GM23338 (cell line): ENCODE measurements at regions not wholly inside any gene's neighbourhood (a gene's known extent, or its start where the extent isn't known, plus 50 kb on each side); places are given as distances from the start of the nearest gene placed in this dataset.

ENCODE experiments used
- ATAC-seq: fragments of 200-7000 bp; cut with Tn5 transposase; 3 replicates; pipeline ENCODE4 v1.9.1; 2020
- DNase-seq: peaks from one replicate; pipeline ENCODE4 v3.0.0-alpha.2; 2015; ENCODE audit warnings: low spot score
- H2AFZ ChIP-seq: fragments of 200-600 bp; sonication (generic); 2 replicates; pipeline ENCODE4 v1.8.0; 2016; ENCODE audit warnings: antibody characterized with exemption, mild to moderate bottlenecking, moderate library complexity
- H3F3A ChIP-seq: fragments of 200-600 bp; sonication (generic); replicated peaks from 2 replicates; pipeline ENCODE4 v1.8.0; 2017; ENCODE audit warnings: antibody characterized with exemption, mixed run types, low read depth
- H3K27ac ChIP-seq: fragments of 200-600 bp; sonication (generic); 2 replicates; pipeline ENCODE4 v1.6.1; 2016; ENCODE audit warnings: low read depth
- H3K27me3 ChIP-seq: fragments of 200-600 bp; sonication (generic); 2 replicates; pipeline ENCODE4 v1.8.0; 2016; ENCODE audit warnings: mild to moderate bottlenecking, mixed run types, moderate library complexity; ENCODE audit not compliant: insufficient read depth
- H3K36me3 ChIP-seq: fragments of 200-600 bp; sonication (generic); 2 replicates; pipeline ENCODE4 v1.8.0; 2016; ENCODE audit warnings: mild to moderate bottlenecking; ENCODE audit not compliant: insufficient read depth
- H3K4me1 ChIP-seq: fragments of 200-600 bp; sonication (generic); 2 replicates; pipeline ENCODE4 v1.8.0; 2016; ENCODE audit warnings: mild to moderate bottlenecking, moderate library complexity; ENCODE audit not compliant: insufficient read depth
- H3K4me2 ChIP-seq: fragments of 200-600 bp; sonication (generic); 2 replicates; pipeline ENCODE4 v1.7.1; 2017; ENCODE audit warnings: mixed run types
- H3K4me3 ChIP-seq: fragments of 200-600 bp; sonication (generic); 2 replicates; pipeline ENCODE4 v1.6.1; 2016; ENCODE audit warnings: mixed run types
- H3K79me2 ChIP-seq: fragments of 200-600 bp; sonication (generic); replicated peaks from 2 replicates; pipeline ENCODE4 v1.8.0; 2017; ENCODE audit warnings: mild to moderate bottlenecking; ENCODE audit not compliant: insufficient read depth
- H3K9me2 ChIP-seq: fragments of 200-600 bp; sonication (generic); 2 replicates; pipeline ENCODE4 v1.8.0; 2017; ENCODE audit not compliant: insufficient read depth
- H4K20me1 ChIP-seq: fragments of 200-600 bp; sonication (generic); replicated peaks from 2 replicates; pipeline ENCODE4 v1.8.0; 2017; ENCODE audit warnings: mild to moderate bottlenecking; ENCODE audit not compliant: insufficient read depth
- H3K27ac Mint-ChIP-seq: 2 replicates; pipeline ENCODE4 v1.8.0; 2020; ENCODE audit warnings: inconsistent platforms, mild to moderate bottlenecking, moderate library complexity, mixed read lengths
- H3K27me3 Mint-ChIP-seq: 3 replicates; pipeline ENCODE4 v1.8.0; 2022; ENCODE audit warnings: low read depth, mild to moderate bottlenecking, moderate library complexity, mixed read lengths, inconsistent platforms; ENCODE audit not compliant: insufficient read depth, poor library complexity
- H3K36me3 Mint-ChIP-seq: 3 replicates; pipeline ENCODE4 v1.8.0; 2021; ENCODE audit warnings: low read depth, mild to moderate bottlenecking, inconsistent platforms, moderate library complexity, mixed read lengths
- H3K4me1 Mint-ChIP-seq: 3 replicates; pipeline ENCODE4 v1.8.0; 2020; ENCODE audit warnings: mild to moderate bottlenecking, inconsistent platforms, mixed read lengths
- H3K4me3 Mint-ChIP-seq: 3 replicates; pipeline ENCODE4 v1.8.0; 2021; ENCODE audit warnings: moderate library complexity, mild to moderate bottlenecking, inconsistent platforms, mixed read lengths
- H3K9me3 Mint-ChIP-seq: 3 replicates; pipeline ENCODE4 v1.8.0; 2020; ENCODE audit warnings: moderate library complexity, mild to moderate bottlenecking, inconsistent platforms, mixed read lengths
- CREB1 ChIP-seq: fragments of 250-450 bp; sonication (Bioruptor Pico); IDR thresholded peaks from 2 replicates; pipeline ENCODE4 v1.5.0; 2020; ENCODE audit warnings: low read depth, mild to moderate bottlenecking, moderate library complexity
- EZH2 ChIP-seq: fragments of 200-600 bp; sonication (generic); IDR thresholded peaks from one replicate; pipeline ENCODE4 v1.8.0; 2017; ENCODE audit warnings: antibody characterized with exemption, mild to moderate bottlenecking, low read depth; ENCODE audit not compliant: unreplicated experiment
- EZH2phosphoT487 ChIP-seq: fragments of 200-600 bp; sonication (generic); IDR thresholded peaks from one replicate; pipeline ENCODE4 v1.8.1; 2018; ENCODE audit warnings: antibody characterized with exemption; ENCODE audit not compliant: unreplicated experiment
- JUNB ChIP-seq: IDR thresholded peaks from one replicate; pipeline ENCODE4 v1.6.1; 2016; ENCODE audit warnings: antibody characterized with exemption; ENCODE audit not compliant: unreplicated experiment
- NANOG ChIP-seq: IDR thresholded peaks from 2 replicates; pipeline ENCODE4 v1.6.1; 2016; ENCODE audit warnings: antibody characterized with exemption, borderline replicate concordance
- POLR2AphosphoS5 ChIP-seq: IDR thresholded peaks from 2 replicates; pipeline ENCODE4 v1.6.1; 2016; ENCODE audit warnings: antibody characterized with exemption, low read depth
- STAT1 ChIP-seq: IDR thresholded peaks from one replicate; pipeline ENCODE4 v1.6.1; 2016; ENCODE audit warnings: antibody characterized with exemption; ENCODE audit not compliant: unreplicated experiment
- ZNF114 ChIP-seq: fragments of 250-450 bp; sonication (Bioruptor Pico); IDR thresholded peaks from 2 replicates; pipeline ENCODE4 v1.5.0; 2020; ENCODE audit warnings: mild to moderate bottlenecking, moderate library complexity
- ZNF331 ChIP-seq: fragments of 250-450 bp; sonication (Bioruptor Pico); IDR thresholded peaks from 2 replicates; pipeline ENCODE4 v1.5.0; 2020; ENCODE audit warnings: low read depth, mild to moderate bottlenecking, moderate library complexity
- TF ChIP-seq, protein P1 (sequence below): fragments of 250-450 bp; sonication (Bioruptor Pico); IDR thresholded peaks from 2 replicates; pipeline ENCODE4 v1.5.0; 2020; ENCODE audit warnings: mild to moderate bottlenecking, moderate library complexity
- TF ChIP-seq, protein P2 (sequence below): IDR thresholded peaks from one replicate; pipeline ENCODE4 v1.6.1; 2018; ENCODE audit warnings: antibody characterized with exemption; ENCODE audit not compliant: unreplicated experiment
- TF ChIP-seq, protein P3 (sequence below), 2 experiments: fragments of 200-600 bp in 1 of 2; sonication (generic) in 1 of 2; conservative IDR thresholded peaks; 2 replicates each; pipeline versions ENCODE4 v1.5.1 to v1.6.1; 2016 to 2017; ENCODE audit warnings: antibody characterized with exemption in 2 of 2, low read depth in 2 of 2, mild to moderate bottlenecking in 2 of 2, moderate library complexity in 1 of 2
- TF ChIP-seq, protein P4 (sequence below): IDR thresholded peaks from 2 replicates; pipeline ENCODE4 v1.6.1; 2016; ENCODE audit warnings: antibody characterized with exemption

DNA sequence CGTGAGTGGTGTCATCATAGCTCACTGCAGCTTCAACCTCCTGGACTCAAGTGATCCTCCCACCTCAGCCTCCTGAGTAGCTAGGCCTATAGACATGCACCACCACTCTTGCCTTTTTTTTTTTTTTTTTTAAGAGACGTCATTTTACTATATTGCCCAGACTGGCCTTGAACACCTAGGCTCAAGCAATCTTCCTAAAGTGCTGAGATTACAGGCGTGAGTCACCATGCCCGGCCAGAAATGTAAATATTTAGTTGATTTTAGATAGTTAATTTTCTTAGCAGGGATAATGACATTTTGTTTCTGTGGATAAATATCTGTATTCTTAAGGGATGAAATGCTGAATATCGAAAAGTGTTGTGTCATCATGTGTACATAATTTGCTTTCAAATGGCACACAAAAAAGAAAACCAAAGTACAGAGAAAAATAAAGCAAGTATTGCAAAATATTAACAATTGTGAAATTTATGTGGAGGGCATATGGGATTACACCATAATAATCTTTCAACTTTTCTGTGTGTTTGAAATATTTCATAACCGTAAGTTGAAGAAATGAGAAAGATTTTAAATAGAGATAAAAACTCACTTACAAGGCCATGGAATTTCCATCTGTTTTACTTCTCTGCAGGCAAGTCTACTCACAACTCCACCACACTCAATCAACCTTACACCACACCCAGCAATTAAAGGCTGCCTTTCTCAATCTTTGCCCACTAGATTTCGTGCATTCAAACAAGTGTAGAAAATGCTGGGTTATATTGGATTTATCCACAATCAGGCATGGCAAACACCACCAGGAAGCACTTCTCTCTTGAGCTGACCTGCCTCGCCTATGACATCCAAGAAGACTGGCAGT is 93.7 kb downstream of the SPTSSA start:
- H3K4me3 Mint-ChIP-seq, result no peak overlapping the region
- Histone ChIP-seq H3F3A (no peaks in the 10 kb centered on the region), H3K4me2 (no peak overlapping the region), H3K4me1 (no peaks in the 10 kb centered on the region), H3K27me3 (no peaks in the 10 kb centered on the region), H3K36me3 (no peaks in the 10 kb centered on the region), H2AFZ (no peak overlapping the region), H4K20me1 (no peaks in the 10 kb centered on the region), H3K79me2 (no peaks in the 10 kb centered on the region), H3K27ac (no peak overlapping the region; the same call in 1 of the 2 replicates), H3K9me2 (no peaks in the 10 kb centered on the region), H3K4me3 (no peak overlapping the region)
- H3K4me1 Mint-ChIP-seq, result 0 out of 3 replicates have a peak, but pooled peaks cover 2% of the 10 kb centered on the region
- H3K9me3 Mint-ChIP-seq, result no peaks in the 10 kb centered on the region
- no peak for DNase-seq
- ATAC-seq, result no peak
- no peak overlapping the region for H3K27ac Mint-ChIP-seq
- TF ChIP-seq EZH2phosphoT487 (no peak), ZNF331 (CRISPR knock-in tag) (no peak), POLR2AphosphoS5 (no peak), STAT1 (no peak), ZNF114 (CRISPR knock-in tag) (no peak), CREB1 (CRISPR knock-in tag) (no peak), NANOG (no peak), JUNB (no peak), EZH2 (no peak)
- TF ChIP-seq, protein P1, sequence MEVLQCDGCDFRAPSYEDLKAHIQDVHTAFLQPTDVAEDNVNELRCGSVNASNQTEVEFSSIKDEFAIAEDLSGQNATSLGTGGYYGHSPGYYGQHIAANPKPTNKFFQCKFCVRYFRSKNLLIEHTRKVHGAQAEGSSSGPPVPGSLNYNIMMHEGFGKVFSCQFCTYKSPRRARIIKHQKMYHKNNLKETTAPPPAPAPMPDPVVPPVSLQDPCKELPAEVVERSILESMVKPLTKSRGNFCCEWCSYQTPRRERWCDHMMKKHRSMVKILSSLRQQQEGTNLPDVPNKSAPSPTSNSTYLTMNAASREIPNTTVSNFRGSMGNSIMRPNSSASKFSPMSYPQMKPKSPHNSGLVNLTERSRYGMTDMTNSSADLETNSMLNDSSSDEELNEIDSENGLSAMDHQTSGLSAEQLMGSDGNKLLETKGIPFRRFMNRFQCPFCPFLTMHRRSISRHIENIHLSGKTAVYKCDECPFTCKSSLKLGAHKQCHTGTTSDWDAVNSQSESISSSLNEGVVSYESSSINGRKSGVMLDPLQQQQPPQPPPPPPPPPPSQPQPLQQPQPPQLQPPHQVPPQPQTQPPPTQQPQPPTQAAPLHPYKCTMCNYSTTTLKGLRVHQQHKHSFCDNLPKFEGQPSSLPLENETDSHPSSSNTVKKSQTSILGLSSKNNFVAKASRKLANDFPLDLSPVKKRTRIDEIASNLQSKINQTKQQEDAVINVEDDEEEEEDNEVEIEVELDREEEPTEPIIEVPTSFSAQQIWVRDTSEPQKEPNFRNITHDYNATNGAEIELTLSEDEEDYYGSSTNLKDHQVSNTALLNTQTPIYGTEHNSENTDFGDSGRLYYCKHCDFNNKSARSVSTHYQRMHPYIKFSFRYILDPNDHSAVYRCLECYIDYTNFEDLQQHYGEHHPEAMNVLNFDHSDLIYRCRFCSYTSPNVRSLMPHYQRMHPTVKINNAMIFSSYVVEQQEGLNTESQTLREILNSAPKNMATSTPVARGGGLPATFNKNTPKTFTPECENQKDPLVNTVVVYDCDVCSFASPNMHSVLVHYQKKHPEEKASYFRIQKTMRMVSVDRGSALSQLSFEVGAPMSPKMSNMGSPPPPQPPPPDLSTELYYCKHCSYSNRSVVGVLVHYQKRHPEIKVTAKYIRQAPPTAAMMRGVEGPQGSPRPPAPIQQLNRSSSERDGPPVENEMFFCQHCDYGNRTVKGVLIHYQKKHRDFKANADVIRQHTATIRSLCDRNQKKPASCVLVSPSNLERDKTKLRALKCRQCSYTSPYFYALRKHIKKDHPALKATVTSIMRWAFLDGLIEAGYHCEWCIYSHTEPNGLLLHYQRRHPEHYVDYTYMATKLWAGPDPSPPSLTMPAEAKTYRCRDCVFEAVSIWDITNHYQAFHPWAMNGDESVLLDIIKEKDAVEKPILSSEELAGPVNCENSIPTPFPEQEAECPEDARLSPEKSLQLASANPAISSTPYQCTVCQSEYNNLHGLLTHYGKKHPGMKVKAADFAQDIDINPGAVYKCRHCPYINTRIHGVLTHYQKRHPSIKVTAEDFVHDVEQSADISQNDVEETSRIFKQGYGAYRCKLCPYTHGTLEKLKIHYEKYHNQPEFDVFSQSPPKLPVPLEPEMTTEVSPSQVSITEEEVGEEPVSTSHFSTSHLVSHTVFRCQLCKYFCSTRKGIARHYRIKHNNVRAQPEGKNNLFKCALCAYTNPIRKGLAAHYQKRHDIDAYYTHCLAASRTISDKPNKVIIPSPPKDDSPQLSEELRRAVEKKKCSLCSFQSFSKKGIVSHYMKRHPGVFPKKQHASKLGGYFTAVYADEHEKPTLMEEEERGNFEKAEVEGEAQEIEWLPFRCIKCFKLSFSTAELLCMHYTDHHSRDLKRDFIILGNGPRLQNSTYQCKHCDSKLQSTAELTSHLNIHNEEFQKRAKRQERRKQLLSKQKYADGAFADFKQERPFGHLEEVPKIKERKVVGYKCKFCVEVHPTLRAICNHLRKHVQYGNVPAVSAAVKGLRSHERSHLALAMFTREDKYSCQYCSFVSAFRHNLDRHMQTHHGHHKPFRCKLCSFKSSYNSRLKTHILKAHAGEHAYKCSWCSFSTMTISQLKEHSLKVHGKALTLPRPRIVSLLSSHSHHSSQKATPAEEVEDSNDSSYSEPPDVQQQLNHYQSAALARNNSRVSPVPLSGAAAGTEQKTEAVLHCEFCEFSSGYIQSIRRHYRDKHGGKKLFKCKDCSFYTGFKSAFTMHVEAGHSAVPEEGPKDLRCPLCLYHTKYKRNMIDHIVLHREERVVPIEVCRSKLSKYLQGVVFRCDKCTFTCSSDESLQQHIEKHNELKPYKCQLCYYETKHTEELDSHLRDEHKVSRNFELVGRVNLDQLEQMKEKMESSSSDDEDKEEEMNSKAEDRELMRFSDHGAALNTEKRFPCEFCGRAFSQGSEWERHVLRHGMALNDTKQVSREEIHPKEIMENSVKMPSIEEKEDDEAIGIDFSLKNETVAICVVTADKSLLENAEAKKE, result no peak
- TF ChIP-seq, protein P2, sequence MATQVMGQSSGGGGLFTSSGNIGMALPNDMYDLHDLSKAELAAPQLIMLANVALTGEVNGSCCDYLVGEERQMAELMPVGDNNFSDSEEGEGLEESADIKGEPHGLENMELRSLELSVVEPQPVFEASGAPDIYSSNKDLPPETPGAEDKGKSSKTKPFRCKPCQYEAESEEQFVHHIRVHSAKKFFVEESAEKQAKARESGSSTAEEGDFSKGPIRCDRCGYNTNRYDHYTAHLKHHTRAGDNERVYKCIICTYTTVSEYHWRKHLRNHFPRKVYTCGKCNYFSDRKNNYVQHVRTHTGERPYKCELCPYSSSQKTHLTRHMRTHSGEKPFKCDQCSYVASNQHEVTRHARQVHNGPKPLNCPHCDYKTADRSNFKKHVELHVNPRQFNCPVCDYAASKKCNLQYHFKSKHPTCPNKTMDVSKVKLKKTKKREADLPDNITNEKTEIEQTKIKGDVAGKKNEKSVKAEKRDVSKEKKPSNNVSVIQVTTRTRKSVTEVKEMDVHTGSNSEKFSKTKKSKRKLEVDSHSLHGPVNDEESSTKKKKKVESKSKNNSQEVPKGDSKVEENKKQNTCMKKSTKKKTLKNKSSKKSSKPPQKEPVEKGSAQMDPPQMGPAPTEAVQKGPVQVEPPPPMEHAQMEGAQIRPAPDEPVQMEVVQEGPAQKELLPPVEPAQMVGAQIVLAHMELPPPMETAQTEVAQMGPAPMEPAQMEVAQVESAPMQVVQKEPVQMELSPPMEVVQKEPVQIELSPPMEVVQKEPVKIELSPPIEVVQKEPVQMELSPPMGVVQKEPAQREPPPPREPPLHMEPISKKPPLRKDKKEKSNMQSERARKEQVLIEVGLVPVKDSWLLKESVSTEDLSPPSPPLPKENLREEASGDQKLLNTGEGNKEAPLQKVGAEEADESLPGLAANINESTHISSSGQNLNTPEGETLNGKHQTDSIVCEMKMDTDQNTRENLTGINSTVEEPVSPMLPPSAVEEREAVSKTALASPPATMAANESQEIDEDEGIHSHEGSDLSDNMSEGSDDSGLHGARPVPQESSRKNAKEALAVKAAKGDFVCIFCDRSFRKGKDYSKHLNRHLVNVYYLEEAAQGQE, result no peak
- TF ChIP-seq, protein P3, sequence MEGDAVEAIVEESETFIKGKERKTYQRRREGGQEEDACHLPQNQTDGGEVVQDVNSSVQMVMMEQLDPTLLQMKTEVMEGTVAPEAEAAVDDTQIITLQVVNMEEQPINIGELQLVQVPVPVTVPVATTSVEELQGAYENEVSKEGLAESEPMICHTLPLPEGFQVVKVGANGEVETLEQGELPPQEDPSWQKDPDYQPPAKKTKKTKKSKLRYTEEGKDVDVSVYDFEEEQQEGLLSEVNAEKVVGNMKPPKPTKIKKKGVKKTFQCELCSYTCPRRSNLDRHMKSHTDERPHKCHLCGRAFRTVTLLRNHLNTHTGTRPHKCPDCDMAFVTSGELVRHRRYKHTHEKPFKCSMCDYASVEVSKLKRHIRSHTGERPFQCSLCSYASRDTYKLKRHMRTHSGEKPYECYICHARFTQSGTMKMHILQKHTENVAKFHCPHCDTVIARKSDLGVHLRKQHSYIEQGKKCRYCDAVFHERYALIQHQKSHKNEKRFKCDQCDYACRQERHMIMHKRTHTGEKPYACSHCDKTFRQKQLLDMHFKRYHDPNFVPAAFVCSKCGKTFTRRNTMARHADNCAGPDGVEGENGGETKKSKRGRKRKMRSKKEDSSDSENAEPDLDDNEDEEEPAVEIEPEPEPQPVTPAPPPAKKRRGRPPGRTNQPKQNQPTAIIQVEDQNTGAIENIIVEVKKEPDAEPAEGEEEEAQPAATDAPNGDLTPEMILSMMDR (conservative IDR thresholded peaks at IDR 0.05; ENCODE audit: low read depth in 2 of 2), result no peak
- TF ChIP-seq, protein P4, sequence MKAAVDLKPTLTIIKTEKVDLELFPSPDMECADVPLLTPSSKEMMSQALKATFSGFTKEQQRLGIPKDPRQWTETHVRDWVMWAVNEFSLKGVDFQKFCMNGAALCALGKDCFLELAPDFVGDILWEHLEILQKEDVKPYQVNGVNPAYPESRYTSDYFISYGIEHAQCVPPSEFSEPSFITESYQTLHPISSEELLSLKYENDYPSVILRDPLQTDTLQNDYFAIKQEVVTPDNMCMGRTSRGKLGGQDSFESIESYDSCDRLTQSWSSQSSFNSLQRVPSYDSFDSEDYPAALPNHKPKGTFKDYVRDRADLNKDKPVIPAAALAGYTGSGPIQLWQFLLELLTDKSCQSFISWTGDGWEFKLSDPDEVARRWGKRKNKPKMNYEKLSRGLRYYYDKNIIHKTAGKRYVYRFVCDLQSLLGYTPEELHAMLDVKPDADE, result no peak
- H3K27me3 Mint-ChIP-seq, result peaks cover 8% of the 10 kb centered on the region
- no peaks in the 10 kb centered on the region for H3K36me3 Mint-ChIP-seq
